Middle frontal gyrus (tissue), 1 donor: ENCODE measurements at regions not wholly inside any gene's neighbourhood (a gene's known extent, or its start where the extent isn't known, plus 50 kb on each side); places are given as distances from the start of the nearest gene placed in this dataset.
"Not testable (repeated sequence)": the region's sequence is repeated elsewhere in the genome, so short reads cannot be mapped to it uniquely, and the experiment has no call there.

Source experiments
- DNase-seq: peaks from one replicate; pipeline ENCODE4 v3.0.0-alpha.2; 2015; ENCODE audit warnings: low spot score; ENCODE audit errors: extremely low spot score

DNA sequence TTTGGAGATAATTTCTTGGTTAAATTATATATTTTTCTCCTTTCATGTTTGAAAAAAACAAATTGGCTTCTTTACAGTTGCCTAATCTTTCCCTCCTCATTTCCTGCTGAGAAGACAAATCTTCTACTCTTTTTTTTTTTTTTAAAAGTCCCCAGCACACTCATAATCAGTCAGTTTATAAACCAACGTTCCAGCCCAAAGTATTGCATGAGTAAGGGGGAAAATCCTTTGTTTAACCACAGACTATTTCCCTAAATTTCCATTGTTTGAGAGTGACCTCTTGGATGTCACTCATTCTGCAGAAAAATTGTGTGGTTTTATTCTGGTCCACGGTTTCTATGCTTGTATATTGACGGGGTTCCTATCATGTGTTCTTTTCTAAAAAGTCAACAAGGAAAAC is 55.1 kb upstream of the TLR4 start:
- DNase-seq, result no peak

DNA sequence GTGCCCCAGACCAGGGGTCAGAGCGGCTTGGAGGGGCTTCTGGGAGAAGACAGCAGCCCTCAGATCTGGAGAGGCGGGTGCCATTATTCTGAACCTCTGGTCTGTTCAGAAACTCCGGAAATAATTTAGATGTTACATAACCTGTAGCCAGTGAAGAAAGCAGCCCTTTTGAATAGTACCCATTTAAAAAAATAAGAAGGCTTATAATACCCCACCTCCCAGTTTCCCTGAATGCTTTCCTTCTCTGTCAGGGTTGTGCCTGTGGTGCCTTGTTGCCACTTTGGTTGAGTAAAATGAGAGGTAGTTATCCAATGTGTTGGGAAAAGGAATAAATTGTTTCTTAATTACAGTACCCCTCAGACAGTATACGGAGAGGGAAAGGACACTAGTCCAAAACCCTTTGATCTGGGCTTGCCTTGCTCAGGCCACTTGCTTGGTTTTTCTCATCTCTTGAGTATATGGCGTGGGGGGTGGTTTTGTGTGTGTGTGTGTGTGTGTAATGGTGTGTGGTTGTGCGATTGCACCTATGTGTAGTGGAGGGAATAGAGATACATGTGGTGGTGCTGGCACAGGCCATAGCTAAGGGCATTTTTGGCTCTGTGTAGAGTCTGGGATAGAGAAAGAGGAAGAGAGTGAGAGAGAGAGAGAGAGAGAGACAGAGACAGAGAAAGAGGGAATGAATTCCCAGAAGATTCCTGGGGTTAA is 59.1 kb upstream of the TLR4 start:
- DNase-seq, result no peak

DNA sequence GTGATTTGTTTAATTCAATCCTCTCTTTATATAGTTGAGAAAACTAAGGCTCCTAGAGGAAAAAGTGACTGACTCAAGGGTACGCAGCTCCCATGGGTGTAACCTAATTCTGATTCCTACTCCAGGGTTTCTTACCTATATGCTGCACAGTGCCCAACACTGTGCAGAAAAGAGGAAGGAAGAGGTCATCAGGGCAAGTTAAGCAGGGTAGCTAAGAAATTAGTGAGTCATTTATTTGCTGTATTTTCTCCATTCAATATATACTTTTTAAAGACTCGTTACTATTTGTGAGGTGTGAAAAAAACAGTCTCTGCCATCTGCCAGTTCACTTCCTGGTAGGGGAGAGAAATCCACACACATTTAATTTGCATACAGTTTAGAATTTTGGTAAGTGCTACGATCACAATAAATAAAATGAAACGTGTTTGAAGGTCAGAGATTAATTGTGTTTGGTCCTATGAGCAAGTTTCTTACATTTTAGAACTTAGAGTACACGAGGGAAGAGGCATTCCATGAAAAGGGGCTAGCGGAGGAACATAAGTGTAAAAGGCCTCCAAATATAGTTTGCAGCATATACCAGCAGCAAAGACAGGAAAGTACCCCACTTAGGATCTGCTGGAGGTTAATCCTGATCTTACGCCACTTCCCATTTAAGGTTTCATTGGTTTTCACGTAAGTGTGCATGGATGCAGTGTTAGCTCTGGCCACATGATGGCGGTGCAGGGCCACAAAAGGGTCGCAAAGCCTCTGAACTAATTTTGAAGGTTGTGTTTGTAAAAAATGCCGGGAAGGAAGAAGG is 59.9 kb upstream of the TLR4 start:
- peak; percentile 72 for DNase-seq

DNA sequence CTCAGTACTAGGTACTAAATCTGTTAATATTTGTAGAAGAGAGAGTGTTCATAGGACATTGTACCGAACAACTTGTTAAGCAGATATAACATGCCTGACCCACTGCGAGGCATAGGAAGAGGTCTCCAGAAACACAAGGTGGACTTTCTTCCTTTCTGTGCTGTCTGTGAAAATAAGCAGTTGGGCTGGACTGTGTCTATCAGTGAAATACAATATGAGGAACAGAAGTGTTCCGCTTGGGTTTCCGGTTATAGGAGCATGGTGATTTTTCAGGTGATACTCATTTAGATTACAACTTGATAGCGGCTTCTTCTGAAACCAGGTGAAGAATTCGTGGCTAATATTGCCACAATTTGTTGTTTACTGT is 60.9 kb upstream of the TLR4 start:
- no peak for DNase-seq

DNA sequence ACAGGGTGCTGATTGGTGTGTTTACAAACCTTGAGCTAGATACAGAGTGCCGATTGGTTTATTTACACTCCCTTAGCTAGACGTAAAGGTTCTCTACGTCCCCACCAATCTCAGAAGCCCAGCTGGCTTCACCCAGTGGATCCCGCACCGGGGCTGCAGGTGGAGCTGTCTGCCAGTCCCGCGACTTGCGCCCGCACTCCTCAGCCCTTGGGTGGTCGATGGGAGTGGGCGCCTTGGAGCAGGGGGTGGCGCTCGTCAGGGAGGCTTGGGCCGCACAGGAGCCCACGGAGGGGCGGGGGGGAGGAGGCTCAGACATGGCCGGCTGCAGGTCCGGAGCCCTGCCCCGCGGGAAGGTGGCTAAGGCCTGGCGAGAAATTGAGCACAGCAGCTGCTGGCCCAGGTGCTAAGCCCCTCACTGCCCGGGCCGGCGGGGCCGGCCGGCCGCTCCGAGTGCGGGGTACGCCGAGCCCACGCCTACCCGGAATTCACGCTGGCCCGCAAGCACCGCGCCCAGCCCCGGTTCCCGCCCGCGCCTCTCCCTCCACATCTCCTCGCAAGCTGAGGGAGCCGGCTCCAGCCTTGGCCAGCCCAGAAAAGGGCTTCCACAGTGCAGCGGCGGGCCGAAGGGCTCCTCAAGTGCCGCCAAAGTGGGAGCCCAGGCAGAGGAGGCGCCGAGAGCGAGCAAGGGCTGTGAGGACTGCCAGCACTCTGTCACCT is 61.5 kb upstream of the TLR4 start:
- DNase-seq, result not testable (repeated sequence)

DNA sequence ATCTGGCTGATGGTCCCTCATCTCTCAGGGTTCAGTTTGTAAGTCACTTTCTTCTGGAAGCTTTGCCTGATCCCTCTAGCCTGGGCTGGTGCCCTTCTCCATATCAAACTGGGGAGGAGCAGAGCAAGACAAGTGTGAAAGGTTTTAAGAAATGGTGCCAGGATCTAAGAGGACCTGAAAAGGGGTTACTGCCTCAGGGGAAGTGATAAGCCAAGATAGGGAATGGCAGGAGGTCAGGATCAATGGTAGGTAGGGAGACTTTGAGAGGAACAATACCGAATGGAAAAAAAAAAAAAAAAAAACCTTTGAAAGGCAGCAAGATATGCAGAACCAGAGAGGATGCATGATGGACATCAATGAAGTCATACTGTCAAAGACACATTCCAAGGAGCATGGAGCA is 67.5 kb upstream of the TLR4 start:
- DNase-seq, result no peak

DNA sequence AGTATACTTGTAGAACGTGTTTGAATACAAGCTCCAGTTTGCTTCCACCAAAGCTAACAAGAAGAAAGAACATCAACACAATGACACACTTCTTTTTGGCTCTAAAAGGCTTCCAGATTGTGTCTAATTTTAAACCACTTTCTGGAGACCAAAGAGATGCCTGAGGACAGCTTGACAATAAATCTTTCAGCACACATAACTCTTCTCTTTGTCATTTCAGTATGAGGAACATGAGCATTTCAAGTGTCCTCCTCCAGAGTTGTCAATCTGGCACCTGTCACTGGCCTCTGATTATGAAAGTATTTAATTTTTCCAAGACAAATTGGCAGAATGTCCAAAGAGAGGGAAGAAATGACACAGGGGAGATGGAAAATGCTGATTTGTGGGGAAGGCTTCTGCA is 79.0 kb upstream of the TLR4 start:
- DNase-seq, result no peak

DNA sequence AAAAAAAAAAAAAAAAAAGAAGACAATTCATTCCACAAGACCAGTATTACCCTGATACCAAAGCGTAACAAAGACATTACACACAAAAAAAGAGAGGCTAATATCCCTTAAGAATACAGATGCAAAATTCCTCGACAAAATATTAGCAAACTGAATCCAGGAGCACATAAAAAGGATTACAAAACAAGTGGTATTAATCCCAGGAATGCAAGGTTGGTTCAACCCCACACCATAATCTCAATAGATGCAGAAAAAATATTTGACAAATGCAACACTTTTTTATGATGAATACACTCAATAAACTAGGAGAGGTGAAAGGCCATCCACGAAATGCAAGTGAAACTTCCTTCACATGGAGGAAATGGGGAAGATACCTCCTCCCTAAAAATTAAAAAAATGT is 80.1 kb upstream of the TLR4 start:
- DNase-seq, result no peak

DNA sequence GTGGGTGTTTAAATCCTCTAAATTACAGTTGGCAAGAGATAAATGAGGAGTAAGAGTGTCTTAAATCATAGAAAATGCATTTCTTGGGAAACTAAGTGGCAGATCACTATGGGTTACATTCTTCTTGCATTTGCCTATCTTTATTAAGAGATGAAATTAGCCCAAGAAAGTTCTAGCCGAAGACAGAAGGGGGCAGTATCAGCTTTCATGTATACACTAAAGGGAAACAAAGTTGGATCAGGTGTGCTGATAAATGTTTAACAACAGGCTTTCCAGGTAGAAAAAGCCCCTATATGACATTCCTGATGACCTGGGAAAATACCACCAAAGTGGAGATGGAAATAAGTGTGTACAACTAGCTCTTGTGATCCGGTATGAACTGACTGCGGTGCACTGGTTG is 81.9 kb upstream of the TLR4 start:
- no peak for DNase-seq

DNA sequence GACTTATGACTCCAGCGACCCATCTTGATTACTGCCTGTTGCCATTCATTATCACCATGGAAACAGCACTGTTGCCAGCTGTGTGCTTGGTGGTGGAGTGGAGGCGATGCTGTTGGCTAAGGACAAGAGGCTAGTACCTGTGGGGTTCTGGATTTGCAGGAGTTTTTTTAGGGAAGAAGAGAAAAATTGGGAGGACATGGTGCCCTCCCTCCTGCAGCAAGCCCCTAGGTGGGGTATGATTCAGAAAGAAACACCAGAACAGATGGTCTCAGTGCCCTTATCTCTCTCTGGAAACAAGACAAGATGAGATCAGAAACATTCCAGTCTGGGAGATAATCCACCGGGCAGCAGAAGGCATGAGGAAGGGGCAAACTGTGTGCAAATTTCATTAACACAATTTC is 87.8 kb upstream of the TLR4 start:
- no peak for DNase-seq

DNA sequence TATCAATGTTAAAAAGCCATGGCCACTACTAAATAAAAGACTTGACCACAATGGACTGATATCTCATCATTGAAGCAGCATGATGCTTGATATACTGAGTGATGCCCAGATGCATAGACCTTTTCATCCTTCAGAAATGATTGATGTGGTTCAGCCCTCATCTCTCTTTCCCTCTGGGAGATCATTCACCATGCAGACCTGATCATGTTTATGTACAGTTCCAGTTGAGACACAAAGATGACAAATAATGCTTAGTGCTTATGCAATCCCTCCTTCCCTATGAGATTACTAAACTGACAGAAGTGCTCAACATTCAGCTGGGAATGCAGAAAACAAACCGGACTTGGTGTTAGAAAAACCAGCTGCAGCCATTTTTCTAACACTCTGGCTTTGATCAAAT is 91.9 kb upstream of the TLR4 start:
- no peak for DNase-seq

DNA sequence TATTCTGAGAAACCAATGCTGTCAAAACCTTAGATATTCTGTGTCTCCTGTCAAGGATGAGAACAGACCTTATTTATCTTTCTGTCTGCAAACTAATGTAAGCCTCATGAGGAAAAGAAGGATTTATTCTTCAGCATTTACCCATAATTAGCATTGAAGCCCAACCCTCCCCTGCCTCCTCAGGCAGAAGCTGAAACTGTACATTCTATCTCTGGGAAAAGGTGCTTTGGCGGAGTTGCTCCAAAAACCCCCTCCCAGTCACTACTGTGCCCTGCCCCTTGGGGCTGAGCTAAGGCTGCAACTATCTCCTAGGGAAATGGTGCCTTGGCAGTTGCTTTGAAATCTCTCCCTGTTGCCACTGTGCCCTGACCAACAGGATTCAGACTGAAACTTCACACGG is 106.2 kb upstream of the TLR4 start:
- DNase-seq, result no peak

DNA sequence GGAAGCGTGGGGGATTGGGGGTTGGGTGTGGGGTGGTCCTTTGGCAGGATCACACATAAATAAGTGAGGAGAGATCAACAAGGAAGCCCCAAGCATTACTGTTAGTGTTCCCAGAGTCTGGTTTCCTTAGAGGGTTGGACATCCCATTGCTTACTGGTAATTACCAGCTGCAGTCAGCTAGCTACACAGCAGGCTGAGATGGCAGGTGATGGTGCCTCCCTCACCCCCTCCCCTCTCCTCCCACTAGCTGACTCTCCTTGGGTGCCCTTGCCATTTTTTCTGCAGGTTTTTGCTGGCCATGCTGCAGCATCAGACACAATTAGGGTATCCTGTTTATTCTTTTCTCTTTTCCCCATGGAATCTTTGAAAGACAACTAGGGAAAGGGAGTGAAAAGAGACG is 107.5 kb upstream of the TLR4 start:
- no peak for DNase-seq

DNA sequence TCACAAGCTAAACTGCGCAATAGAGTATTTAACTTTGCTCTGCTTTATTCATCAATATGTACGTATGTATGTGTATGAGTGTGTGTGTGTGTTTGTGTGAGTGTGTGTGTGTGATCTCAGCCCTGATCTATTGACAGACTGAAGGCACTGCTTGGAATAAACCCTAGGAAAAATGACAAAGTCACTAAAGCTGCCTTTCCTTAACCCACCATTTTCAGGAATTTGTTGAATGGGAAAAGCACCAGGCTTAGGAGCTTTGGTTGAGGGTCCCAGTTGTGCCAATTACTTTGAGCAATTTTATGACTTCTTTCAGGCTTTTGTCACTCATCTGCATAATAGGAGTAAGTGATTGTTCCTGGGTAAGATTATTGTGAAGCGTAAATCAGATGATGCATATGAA is 108.6 kb upstream of the TLR4 start:
- DNase-seq, result no peak

DNA sequence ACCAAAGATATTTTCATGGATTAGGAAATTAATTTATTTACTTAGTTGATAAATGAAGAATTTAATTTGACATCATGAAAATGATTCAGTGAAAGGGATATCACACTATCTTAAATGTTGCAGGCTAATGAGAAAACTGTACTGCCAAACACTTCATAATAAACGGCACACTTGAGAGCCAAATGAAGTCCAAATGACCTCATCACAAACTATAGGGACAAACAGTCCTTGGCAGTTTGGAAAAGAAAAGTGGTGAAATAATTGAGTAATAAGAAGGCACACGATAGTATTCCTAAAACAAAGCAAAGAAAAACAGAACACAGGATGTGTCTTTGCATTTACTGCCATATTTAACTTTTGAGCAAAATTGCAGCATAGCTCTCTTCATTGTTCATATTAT is 116.9 kb upstream of the TLR4 start:
- no peak for DNase-seq

DNA sequence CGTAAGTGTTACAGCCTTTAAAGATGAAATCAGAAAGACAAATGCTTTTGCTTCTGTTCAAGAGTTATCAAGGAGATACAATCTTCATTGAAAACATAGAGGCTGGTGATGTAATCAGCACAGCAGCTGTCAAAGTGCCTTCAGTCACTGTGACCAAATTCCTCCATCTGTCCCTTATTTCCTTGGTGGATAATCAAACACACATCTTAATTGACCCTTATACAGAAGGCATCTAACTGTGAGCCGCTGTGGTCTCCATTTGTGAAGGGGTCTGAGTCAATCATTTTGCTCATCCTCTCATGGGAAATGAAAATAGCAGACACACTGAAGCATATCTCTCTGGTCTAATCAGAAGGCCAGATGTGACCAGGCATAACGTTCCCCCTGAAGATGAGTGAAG is 130.1 kb upstream of the TLR4 start:
- DNase-seq, result no peak

DNA sequence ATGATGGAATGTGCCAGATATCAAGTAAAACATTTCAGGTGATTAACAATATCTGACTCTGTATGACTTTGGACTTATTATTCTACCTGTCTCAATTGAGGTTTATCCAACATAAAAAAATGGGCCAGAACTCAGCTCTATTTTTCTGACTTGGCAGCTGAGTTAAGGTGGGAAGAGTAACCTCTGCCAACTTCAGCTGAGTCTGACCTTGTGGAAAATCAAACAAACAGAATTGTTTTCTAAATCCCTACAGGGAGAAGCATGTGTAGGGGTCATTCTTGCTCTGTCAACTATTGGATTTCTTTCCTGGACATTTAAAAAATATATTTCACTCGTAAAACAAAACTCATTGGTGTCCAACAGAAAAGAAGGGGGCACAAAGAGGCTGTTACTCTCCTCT is 139.4 kb upstream of the TLR4 start:
- no peak for DNase-seq

DNA sequence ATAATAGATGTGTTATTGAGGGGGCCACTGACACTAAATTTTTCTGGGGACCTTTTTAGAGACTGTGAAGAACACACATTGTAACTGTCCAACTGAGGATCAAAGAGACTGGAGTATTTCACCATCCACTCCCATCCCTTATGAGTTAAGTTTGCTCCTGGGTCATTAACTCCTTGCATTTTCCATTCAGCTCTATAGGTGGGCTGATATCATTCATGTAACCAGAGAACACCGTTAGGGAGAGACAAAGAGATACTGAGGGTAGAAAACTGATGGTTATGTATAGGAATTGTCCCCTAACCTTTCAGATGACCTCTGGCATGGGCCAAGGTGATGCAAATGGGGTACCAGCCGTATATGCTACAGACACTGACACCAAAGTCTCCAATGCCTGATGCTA is 142.4 kb upstream of the TLR4 start:
- DNase-seq, result no peak

DNA sequence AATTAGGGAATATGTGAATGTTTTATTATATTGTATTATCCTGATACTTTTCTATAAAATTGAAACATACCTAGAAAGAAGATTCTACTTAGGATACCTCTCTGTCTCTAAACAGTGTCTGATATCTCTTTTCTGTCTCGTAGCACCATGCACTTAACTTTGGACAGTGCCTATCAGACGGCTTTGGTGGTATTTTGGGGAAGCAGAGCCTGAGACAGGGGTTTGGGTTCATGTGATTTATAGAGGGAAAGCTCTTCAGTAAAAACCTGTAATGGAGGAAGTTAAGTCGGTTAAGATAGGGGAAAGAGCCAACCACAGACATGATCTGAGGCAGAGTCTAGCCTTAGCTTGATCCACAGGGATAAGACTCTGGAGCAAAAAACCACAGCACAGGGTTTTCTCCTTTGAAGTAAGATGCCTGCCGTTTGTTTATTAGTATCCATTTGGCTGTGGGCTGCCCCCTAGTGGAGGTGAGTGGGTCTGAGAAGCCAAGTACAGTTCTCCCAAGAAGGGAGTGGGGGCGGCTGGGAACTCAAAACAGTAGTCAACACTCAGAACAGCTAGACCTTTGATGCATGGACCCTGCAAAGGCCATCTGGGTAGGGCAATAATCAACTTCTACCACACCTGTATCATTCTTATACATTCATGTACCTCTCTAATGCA is 141.2 kb upstream of the ASTN2 start:
- DNase-seq, result no peak

DNA sequence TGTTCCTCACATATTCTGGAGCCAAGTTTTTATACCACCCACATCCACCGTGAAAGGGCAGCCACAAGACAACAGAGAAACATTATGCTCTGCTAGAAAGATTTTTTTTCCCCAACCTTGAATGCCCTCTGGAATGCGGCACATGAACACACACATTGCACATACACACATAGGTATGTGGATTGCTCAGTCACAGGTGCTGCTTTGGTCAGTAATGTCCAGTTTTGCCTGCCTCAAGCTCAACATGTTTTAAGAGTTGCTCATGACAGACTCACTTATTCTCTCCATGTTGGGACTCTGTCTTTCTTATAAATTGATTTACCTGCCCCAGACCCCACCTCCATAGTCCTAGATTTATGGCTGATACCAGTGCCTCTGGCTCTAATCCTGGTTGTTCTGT is 138.0 kb upstream of the ASTN2 start:
- DNase-seq, result no peak

DNA sequence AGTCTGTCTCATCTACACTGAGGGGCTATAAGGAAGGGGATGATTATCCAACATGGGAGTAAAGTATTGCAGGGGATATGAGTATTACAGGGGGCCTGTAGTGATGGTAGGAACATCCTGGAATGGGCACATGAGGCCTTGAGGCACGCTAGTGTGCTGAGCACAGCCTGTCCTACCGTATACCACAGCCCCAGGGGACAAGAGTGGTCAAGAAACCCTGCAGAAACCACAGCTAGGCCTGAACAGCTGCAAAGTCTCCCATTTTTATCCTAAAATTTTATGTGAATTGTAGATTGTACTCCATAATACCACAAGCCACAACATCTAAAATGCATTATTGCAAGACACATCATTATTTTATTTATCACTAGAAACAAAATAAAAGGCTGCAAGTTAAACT is 136.3 kb upstream of the ASTN2 start:
- DNase-seq, result no peak

DNA sequence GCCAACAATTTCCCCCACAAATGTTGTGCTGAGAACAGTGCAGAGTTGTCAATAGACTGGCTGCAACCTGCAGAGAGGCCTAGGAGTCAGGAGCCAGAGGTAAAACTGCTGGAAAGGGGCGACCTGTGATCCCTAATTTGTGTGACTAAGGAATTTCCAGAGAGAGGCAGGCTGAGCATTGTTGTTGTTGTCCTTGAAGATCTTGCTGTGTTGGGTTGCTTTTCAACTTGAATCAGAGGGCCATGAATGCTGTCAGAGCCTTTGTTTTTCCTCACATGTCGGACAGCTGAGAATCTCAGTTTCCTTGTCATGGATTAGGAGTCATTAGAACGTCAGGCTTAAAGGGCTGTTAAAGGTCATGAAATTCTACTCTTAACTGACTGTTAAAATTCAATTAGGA is 134.6 kb upstream of the ASTN2 start:
- DNase-seq, result no peak
